Colonic mucosa (tissue), 4 donors: ENCODE measurements at regions not wholly inside any gene's neighbourhood (a gene's known extent, or its start where the extent isn't known, plus 50 kb on each side); places are given as distances from the start of the nearest gene placed in this dataset.
"Not testable (repeated sequence)": the region's sequence is repeated elsewhere in the genome, so short reads cannot be mapped to it uniquely, and the experiment has no call there.

Experiments
- DNase-seq: peaks from one replicate; pipeline ENCODE4 v3.0.0-alpha.2; 2020
- H3K27ac ChIP-seq: fragments of 200-600 bp; one replicate; pipeline ENCODE4 v1.8.0; 2021
- H3K27me3 ChIP-seq: fragments of 200-600 bp; one replicate; pipeline ENCODE4 v1.8.0; 2021
- H3K36me3 ChIP-seq: fragments of 200-600 bp; one replicate; pipeline ENCODE4 v1.8.0; 2021
- H3K4me1 ChIP-seq: fragments of 200-600 bp; one replicate; pipeline ENCODE4 v1.8.0; 2021; ENCODE audit warnings: mild to moderate bottlenecking
- H3K4me3 ChIP-seq: fragments of 200-600 bp; one replicate; pipeline ENCODE4 v1.8.0; 2021
- H3K9ac ChIP-seq, 2 donors: one replicate each; pipeline ENCODE4 v1.7.0; 2013; ENCODE audit warnings: control low read depth in 2 of 2, low read depth in 2 of 2, low read length in 2 of 2
- H3K9me3 ChIP-seq: fragments of 200-600 bp; one replicate; pipeline ENCODE4 v1.8.0; 2021
- intact Hi-C: fragments of 100-400 bp; cut with DNase I; formaldehyde crosslinking; loops from one replicate; pipeline ENCODE4 v1.14.1; 2022
- TF ChIP-seq, protein P1 (sequence below): fragments of 200-600 bp; IDR thresholded peaks from one replicate; pipeline ENCODE4 v1.8.0; 2022; ENCODE audit warnings: antibody characterized with exemption, mild to moderate bottlenecking
- donor health status: healthy.
- donor health status: DM: no; HTN: no; CAD: no.
- donor health status: DM: no; HTN: no; CAD: no.

DNA sequence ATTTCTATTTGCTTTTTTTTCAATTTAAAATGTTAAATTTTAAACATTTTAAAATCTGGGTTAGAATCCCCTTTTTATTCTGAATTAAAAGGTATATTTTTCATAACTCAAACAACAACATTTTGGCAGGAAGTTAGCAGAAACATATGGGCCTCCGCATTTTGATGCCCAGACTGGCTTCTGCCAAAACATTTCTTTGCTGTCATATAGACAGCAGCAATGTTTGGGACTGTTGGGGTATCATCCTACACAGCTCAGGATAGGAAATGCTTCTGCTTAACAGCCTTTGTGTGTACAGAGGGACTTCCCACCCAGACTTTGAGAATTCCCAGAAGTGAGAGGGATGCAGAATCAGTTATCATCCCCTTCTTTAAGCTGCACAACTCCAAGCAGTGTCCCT, 155.4 kb upstream of the PARD3B start:
- intact Hi-C loops = no loop called here
- no peaks in the 10 kb centered on the region for H3K4me1 ChIP-seq
- H3K9ac ChIP-seq = no peak overlapping the region
- TF ChIP-seq, protein P1, sequence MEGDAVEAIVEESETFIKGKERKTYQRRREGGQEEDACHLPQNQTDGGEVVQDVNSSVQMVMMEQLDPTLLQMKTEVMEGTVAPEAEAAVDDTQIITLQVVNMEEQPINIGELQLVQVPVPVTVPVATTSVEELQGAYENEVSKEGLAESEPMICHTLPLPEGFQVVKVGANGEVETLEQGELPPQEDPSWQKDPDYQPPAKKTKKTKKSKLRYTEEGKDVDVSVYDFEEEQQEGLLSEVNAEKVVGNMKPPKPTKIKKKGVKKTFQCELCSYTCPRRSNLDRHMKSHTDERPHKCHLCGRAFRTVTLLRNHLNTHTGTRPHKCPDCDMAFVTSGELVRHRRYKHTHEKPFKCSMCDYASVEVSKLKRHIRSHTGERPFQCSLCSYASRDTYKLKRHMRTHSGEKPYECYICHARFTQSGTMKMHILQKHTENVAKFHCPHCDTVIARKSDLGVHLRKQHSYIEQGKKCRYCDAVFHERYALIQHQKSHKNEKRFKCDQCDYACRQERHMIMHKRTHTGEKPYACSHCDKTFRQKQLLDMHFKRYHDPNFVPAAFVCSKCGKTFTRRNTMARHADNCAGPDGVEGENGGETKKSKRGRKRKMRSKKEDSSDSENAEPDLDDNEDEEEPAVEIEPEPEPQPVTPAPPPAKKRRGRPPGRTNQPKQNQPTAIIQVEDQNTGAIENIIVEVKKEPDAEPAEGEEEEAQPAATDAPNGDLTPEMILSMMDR = no peak
- no peak overlapping the region for H3K4me3 ChIP-seq
- H3K9me3 ChIP-seq = no peaks in the 10 kb centered on the region
- H3K36me3 ChIP-seq = no peaks in the 10 kb centered on the region
- DNase-seq = no peak
- no peak overlapping the region for H3K27ac ChIP-seq
- H3K27me3 ChIP-seq = no peaks in the 10 kb centered on the region

DNA sequence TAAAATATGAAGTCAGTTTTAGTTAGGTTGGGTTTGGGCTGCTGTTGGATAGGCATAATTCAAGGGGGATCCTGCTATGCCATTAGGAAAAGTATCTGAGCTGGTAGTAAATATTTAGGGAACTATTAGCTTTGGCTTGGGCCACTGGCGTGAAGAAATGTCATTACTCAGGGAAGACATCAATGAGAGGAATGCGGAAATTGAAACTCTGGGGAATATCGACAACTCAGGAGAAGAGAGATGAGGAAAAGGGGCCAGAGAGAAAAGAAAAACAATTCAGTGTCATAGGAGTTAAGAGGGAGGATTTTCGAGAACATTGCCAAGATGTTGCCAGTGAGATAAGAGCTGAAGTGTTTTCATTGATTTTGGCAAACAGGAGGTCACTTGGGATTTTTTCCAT, 149.7 kb upstream of the PARD3B start:
- Histone ChIP-seq H3K27ac (no peak overlapping the region), H3K9me3 (no peaks in the 10 kb centered on the region), H3K9ac (no peak overlapping the region), H3K27me3 (no peaks in the 10 kb centered on the region), H3K4me1 (no peaks in the 10 kb centered on the region), H3K36me3 (no peaks in the 10 kb centered on the region), H3K4me3 (no peak overlapping the region)
- no peak for DNase-seq
- TF ChIP-seq, protein P1 = no peak
- intact Hi-C loops = no loop called here

DNA sequence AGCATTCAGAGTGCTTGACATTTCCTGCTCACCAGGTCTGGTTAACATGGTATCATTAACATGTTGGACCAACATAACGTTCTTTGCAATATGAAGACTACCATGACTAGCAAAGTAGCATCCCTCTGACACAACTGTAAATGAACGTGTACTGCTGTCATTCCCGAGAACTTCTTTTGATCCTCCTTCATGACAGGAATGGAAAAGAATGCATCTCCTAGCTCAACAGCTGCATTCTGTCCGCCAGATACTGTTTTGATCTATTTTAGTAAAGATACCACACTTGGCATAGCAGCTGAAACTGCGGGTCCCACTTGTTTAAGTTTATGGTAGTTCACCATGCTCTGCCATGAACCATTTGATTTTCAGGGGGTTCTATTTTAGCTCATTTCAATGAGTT, 144.2 kb upstream of the PARD3B start:
- no peak for DNase-seq
- no peaks in the 10 kb centered on the region for H3K27me3 ChIP-seq
- H3K4me3 ChIP-seq = no peak overlapping the region
- H3K4me1 ChIP-seq = no peaks in the 10 kb centered on the region
- intact Hi-C loops = no loop called here
- H3K9ac ChIP-seq = no peak overlapping the region
- H3K9me3 ChIP-seq = no peaks in the 10 kb centered on the region
- no peak overlapping the region for H3K27ac ChIP-seq
- no peaks in the 10 kb centered on the region for H3K36me3 ChIP-seq
- TF ChIP-seq, protein P1 = no peak

DNA sequence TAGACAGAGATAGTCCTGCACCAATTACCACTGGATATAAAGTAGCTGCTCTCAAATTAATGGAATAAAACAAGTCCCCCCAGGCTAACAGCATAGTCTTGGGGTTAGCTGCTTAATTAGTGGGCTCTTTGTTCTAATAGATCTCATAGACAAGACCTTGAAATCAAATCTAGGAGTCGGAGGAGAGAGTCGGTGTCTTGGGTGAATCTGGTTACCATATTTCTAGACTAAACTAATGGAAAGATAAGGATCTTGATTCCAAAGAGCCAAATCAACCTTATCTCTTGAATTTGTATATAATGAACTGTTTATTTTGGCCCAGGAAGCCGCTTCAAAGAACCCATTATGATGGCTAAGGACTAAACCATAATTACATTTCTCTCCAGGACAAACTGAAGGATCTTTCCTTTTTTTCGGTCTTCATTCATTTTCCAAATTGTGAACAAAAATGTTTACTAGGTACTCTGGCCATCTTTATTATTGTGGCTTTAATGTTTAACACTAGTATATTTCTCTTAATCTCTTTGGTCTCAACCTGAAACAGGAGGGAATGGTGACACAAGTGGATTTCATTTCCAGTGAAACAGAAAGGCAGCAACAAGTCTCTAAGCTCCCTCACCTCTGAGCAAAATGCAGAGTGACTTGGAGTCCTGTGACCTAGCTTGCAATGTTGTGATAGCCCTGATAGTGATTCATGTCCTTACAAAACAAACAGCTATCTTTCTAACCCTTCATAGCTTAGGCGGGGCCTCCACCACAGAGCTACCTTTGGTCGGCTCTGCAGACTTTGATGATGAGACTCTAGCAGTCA, 137.9 kb upstream of the PARD3B start:
- H3K36me3 ChIP-seq = no peaks in the 10 kb centered on the region
- no peak for DNase-seq
- no peaks in the 10 kb centered on the region for H3K4me1 ChIP-seq
- H3K9me3 ChIP-seq = no peaks in the 10 kb centered on the region
- no peak overlapping the region for H3K9ac ChIP-seq
- TF ChIP-seq, protein P1 = no peak
- intact Hi-C loops = no loop called here
- no peak overlapping the region for H3K4me3 ChIP-seq
- H3K27ac ChIP-seq = no peak overlapping the region
- no peaks in the 10 kb centered on the region for H3K27me3 ChIP-seq

DNA sequence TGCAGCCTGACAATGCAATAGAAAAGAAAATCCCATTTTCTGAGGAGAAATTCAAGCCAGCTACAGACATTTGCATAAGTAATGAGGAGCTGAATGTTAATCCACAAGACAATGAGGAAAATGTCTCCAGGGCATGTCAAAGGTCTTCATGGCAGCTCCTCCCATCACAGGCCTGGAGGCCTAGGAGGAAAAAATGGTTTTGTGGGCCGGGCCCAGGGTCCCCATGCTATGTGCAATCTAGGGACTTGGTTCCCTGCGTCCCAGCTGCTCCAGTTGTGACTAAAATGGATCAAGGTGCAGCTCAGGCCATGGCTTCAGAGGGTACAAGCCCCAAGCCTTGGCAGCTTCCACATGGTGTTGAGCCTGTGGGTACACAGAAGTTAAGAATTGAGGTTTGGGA, 132.5 kb upstream of the PARD3B start:
- H3K27ac ChIP-seq, H3K36me3 ChIP-seq, H3K4me3 ChIP-seq, H3K9ac ChIP-seq, intact Hi-C loops, H3K9me3 ChIP-seq, H3K4me1 ChIP-seq, H3K27me3 ChIP-seq, DNase-seq: not testable (repeated sequence)

DNA sequence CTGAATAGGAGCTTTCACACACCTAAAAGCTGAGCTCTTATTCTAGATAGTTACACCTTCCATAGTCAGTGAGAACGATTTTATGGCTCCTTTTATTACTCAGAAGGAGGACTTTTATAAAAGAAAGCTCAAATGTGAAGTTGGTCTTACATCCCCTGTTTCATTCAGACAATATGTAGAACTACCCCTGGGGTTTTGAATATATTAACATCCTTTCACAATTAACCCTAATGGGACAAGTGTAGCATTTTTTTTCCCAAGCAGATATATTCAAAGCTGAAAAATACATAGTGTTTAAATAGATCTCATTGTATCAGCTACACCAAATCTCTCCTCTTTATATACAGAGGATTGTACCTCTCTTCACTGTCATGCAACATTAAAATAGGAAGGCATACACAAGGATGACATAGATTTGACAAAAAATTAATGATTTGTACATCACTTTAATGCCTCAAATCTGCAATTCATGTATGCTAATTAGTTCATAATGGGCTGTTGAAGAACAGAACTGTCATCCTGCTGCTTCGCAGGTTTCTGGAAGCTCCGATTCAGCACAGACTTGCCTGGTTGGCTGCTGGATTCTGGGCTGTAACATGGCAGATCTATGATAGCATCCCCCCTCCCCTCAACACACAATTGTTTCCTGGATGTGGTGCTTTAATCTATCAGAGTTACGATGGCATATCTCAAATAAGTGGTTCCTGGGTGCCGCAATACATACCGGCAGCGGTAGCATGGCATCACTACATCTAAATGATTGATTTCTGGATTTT, 129.7 kb upstream of the PARD3B start:
- intact Hi-C loops = no loop called here
- DNase-seq = no peak
- Histone ChIP-seq H3K36me3 (no peaks in the 10 kb centered on the region), H3K27ac (no peak overlapping the region), H3K27me3 (no peaks in the 10 kb centered on the region), H3K9ac (no peak overlapping the region), H3K4me3 (no peak overlapping the region), H3K4me1 (no peaks in the 10 kb centered on the region), H3K9me3 (no peaks in the 10 kb centered on the region)
- TF ChIP-seq, protein P1 = no peak
